GM13976 (cell line): ENCODE measurements at regions not wholly inside any gene's neighbourhood (a gene's known extent, or its start where the extent isn't known, plus 50 kb on each side); places are given as distances from the start of the nearest gene placed in this dataset.
"Not testable (repeated sequence)": the region's sequence is repeated elsewhere in the genome, so short reads cannot be mapped to it uniquely, and the experiment has no call there.

Source experiments
- DNase-seq: peaks from one replicate; pipeline ENCODE4 v3.0.0; 2012; ENCODE audit warnings: low spot score
- in situ Hi-C: fragments of 300-500 bp; cut with MboI; formaldehyde crosslinking; loops from one replicate; pipeline ENCODE4 v1.12.0; 2022; ENCODE audit warnings: low sequenced_read_pairs, mixed read lengths, inconsistent platforms; ENCODE audit not compliant: unreplicated experiment
- TF ChIP-seq, protein P1 (sequence below): IDR thresholded peaks from 2 replicates; pipeline ENCODE4 v1.5.1; 2012; ENCODE audit warnings: borderline replicate concordance, mild to moderate bottlenecking; ENCODE audit not compliant: insufficient read depth; ENCODE audit errors: extremely low read depth, missing control alignments, control extremely low read depth

DNA sequence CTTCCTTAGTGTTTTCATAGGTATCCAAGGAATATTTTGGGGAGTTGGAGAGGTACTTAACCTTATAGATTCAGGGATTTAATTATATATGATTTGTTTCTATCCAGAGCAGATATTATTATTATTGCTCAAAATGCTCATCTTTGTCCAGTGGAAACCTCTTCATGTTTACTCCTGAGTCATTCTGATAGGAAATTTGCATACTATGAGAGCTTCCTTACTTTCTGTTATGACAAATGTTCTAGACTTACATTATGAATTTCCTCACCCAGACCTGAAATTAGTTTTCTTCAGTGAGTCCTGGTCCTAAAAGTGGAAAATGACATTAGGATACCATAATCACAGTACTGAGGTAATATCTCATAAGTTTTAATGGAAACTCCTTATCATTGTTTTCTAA lies 57.5 kb upstream of the PLPPR5 start:
- in situ Hi-C loops = no loop called here
- TF ChIP-seq, protein P1, sequence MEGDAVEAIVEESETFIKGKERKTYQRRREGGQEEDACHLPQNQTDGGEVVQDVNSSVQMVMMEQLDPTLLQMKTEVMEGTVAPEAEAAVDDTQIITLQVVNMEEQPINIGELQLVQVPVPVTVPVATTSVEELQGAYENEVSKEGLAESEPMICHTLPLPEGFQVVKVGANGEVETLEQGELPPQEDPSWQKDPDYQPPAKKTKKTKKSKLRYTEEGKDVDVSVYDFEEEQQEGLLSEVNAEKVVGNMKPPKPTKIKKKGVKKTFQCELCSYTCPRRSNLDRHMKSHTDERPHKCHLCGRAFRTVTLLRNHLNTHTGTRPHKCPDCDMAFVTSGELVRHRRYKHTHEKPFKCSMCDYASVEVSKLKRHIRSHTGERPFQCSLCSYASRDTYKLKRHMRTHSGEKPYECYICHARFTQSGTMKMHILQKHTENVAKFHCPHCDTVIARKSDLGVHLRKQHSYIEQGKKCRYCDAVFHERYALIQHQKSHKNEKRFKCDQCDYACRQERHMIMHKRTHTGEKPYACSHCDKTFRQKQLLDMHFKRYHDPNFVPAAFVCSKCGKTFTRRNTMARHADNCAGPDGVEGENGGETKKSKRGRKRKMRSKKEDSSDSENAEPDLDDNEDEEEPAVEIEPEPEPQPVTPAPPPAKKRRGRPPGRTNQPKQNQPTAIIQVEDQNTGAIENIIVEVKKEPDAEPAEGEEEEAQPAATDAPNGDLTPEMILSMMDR = no peak
- no peak for DNase-seq

DNA sequence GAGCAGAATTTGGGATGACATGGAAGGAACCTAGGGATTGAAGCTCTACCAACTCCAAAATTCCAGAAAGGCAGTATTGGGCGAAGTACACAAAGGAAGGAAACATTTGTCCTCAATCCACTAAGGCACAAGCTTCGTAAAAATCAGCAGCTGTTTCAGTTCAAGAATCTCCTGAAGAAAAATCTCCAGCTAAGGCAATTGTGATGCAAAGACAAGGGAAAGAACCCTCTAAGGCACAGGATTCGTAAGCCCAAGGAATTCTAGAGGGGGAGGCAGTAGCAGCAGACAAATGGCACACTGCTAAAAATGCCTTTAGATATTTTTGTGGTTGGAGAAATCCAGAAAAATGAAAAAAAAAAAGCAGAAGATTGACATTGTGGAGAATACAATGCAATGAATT lies 64.5 kb upstream of the PLPPR5 start:
- DNase-seq = no peak
- TF ChIP-seq, protein P1 = no peak
- in situ Hi-C loops = no loop called here

DNA sequence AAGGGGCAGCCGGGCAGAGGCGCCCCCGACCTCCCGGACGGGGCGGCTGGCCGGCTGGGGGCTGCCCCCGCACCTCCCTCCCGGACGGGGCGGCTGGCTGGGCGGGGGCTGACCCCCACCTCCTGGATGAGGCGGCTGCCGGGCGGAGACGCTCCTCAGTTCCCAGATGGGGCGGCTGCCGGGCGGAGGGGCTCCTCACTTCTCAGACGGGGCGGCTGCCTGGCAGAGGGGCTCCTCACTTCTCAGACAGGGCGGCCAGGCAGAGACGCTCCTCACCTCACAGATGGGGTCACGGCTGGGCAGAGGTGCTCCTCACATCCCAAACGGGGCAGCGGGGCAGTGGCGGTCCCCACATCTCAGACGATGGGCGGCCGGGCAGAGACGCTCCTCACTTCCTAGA lies 73.9 kb upstream of the PLPPR5 start:
- in situ Hi-C loops, DNase-seq: not testable (repeated sequence)

DNA sequence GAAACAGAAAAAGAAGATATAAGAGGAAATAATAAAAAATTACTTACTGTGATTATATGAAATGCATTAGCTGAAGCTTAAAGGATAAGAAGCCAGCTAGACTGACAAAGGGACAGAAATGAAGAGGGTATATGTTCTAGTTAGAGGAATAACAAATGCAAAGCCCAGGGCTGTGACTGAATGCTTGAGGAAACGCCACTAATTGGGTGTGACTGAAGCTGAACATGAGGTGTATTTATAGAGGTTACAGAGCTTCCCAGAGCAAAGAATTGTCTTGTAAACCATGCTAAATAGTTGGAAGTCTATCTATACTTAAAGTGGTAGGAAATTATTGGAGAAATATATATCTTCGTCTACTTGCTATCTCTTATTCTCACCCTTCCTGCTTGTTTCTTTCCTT lies 77.7 kb upstream of the PLPPR5 start:
- in situ Hi-C loops = no loop called here
- DNase-seq = no peak
- TF ChIP-seq, protein P1 = no peak

DNA sequence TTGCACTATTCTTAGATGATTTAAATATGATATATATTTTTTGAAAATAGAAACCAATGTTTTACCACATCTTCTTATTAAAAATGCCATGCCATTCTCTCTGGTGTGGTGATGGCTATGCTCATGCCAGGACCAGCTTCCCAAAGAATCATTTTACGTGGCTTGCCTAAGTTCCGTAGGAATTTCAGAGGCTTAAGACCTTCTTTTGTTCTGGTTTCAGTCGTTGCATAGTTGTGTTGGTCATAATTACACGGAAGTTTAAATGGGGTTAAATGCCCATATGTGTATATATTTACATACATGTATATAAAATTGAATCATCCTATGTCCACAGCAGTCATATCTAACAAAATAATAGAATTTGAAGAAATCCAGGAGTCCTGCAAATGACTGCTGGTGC lies 78.7 kb upstream of the PLPPR5 start:
- no peak for DNase-seq
- in situ Hi-C loops = no loop called here
- TF ChIP-seq, protein P1 = no peak

DNA sequence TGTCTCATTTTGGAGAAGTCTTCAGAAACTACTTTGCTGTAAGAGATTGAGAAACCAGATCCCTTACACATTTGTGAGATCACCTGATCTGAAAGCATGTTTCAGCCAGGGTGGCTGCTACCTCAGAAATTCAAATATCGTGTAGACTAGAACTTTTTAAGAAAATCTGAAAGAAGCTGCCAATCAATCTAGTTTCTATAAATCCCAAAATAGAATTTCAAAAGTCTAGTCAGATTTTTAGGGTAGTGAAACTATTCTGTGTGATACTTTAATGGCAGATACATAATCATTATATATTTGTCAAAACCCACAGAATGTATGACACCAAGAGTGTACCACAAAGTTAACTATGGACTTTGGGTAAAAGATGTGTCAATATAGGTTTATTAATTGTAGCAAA lies 79.9 kb upstream of the PLPPR5 start:
- no peak for DNase-seq
- in situ Hi-C loops = no loop called here
- TF ChIP-seq, protein P1 = no peak

DNA sequence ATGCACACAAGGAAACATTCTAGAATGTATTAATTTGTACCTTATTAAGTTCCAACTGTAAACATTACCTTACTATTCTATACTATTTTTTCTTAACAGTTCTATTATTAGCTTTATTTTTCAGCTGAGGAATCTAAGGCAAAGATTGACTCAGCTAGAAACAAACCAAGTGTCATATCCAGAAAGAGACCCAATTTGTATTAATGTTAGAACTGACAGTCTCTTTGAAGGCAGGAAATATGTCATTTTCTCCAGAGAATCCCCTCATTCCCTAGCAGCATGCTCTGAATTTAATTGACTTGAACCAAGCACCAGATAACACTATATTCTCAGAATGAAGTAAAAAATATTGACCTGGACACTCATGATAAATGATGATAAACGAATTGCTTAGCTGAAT lies 81.4 kb upstream of the PLPPR5 start:
- TF ChIP-seq, protein P1 = no peak
- in situ Hi-C loops = no loop called here
- DNase-seq = no peak

DNA sequence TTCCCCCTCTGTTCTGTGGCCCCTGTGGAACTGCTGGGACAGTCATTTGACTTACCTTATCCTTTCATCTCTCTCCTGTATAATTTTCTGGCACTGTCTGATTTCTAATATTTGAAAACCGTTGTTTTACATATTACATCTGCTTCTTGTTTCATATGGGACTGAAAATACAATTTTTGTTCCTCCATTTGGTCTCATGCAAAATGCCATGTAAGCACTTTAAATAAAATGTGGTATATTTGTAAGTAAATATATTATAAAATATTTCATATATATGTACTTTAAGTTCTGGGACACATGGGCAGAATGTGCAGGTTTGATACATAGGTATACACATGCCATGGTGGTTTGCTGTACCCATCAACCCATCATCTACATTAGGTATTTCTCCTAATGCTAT lies 93.9 kb upstream of the PLPPR5 start:
- in situ Hi-C loops = no loop called here
- TF ChIP-seq, protein P1 = no peak

More for the DNA sequence above, 93.9 kb upstream of the PLPPR5 start:
- no peak for DNase-seq
